ENCODE measurements at regions not wholly inside any gene's neighbourhood (a gene's known extent, or its start where the extent isn't known, plus 50 kb on each side); places are given as distances from the start of the nearest gene placed in this dataset.
"Not testable (repeated sequence)": the region's sequence is repeated elsewhere in the genome, so short reads cannot be mapped to it uniquely, and the experiment has no call there.

GRCh38 chr10:18918532-18918931 is 130.1 kb upstream of the MALRD1 start:
- 53 to 58% methylated on average over 4 of the region's 4 CpGs for WGBS, 2 donors
- intact Hi-C loops (cut with DNase I; ENCODE audit: low total_unique reads) = no loop called here
- H3K36me3 ChIP-seq (ENCODE audit: low read depth, missing control alignments) = no peaks in the 10 kb centered on the region

GRCh38 chr10:18949391-18949790 is 99.2 kb upstream of the MALRD1 start:
- H3K9me3 ChIP-seq = no peaks in the 10 kb centered on the region
- H3K27ac ChIP-seq = no peak overlapping the region
- DNase-seq = no peak
- intact Hi-C loops (cut with DNase I; ENCODE audit: low total_unique reads) = no loop called here
- no peak overlapping the region for H3K4me3 ChIP-seq
- H3K36me3 ChIP-seq (ENCODE audit: low read depth, missing control alignments) = no peaks in the 10 kb centered on the region
- no peak for TF ChIP-seq POLR2A (IDR thresholded peaks at IDR 0.05)
- TF ChIP-seq CTCF (IDR thresholded peaks at IDR 0.05) = no peak
- H3K4me1 ChIP-seq = no peaks in the 10 kb centered on the region
- H3K27me3 ChIP-seq = no peaks in the 10 kb centered on the region

More at GRCh38 chr10:18918532-18918931, 130.1 kb upstream of the MALRD1 start:
- Histone ChIP-seq H3K4me3 (no peak overlapping the region), H3K9me3 (no peaks in the 10 kb centered on the region), H3K4me1 (no peaks in the 10 kb centered on the region), H3K27ac (no peak overlapping the region), H3K27me3 (no peaks in the 10 kb centered on the region)
- TF ChIP-seq CTCF (IDR thresholded peaks at IDR 0.05) (no peak), POLR2A (IDR thresholded peaks at IDR 0.05) (no peak)
- no peak for DNase-seq

- DNase-seq; H3K36me3 ChIP-seq (ENCODE audit: low read depth, missing control alignments); intact Hi-C loops (cut with DNase I; ENCODE audit: low total_unique reads); H3K9me3 ChIP-seq; H3K27ac ChIP-seq; H3K27me3 ChIP-seq; H3K4me1 ChIP-seq: not testable (repeated sequence)
- WGBS, 2 donors = 64 to 76% methylated on average over 6 to 30 of the region's 35 CpGs
- peak overlapping the region; percentile 12 to 39 for H3K4me3 ChIP-seq
These were observed 97.4 kb upstream of the MALRD1 start for GRCh38 chr10:18951072-18951823.

- H3K4me3 ChIP-seq = no peak overlapping the region
- DNase-seq = no peak
- no peak overlapping the region for H3K27ac ChIP-seq
- 55 to 57% methylated on average over 1 of the region's 1 CpG for WGBS, 2 donors
- H3K4me1 ChIP-seq = no peaks in the 10 kb centered on the region
- no peaks in the 10 kb centered on the region for H3K36me3 ChIP-seq (ENCODE audit: low read depth, missing control alignments)
- H3K27me3 ChIP-seq = no peaks in the 10 kb centered on the region
- intact Hi-C loops (cut with DNase I; ENCODE audit: low total_unique reads) = no loop called here
- no peak for TF ChIP-seq CTCF (IDR thresholded peaks at IDR 0.05)
- H3K9me3 ChIP-seq = no peaks in the 10 kb centered on the region
These were observed 93.5 kb upstream of the MALRD1 start for GRCh38 chr10:18955061-18955460.

GRCh38 chr10:18959369-18959768 is 89.2 kb upstream of the MALRD1 start:
- TF ChIP-seq POLR2A (IDR thresholded peaks at IDR 0.05) (no peak), CTCF (IDR thresholded peaks at IDR 0.05) (no peak)
- no peaks in the 10 kb centered on the region for H3K9me3 ChIP-seq
- intact Hi-C loops (cut with DNase I; ENCODE audit: low total_unique reads) = no loop called here
- WGBS, 2 donors = 93% methylated on average over 4 to 10 of the region's 10 CpGs
- H3K27me3 ChIP-seq = no peaks in the 10 kb centered on the region
- no peak for DNase-seq
- no peak overlapping the region for H3K27ac ChIP-seq
- H3K36me3 ChIP-seq (ENCODE audit: low read depth, missing control alignments) = no peaks in the 10 kb centered on the region
- H3K4me1 ChIP-seq = no peaks in the 10 kb centered on the region
- H3K4me3 ChIP-seq = no peak overlapping the region

Data from testis (tissue), 2 donors.